LNCAP (cell line): ENCODE measurements at regions not wholly inside any gene's neighbourhood (a gene's known extent, or its start where the extent isn't known, plus 50 kb on each side); places are given as distances from the start of the nearest gene placed in this dataset.

Experiments
- TF ChIP-seq, protein P1 (sequence below): fragments of 450-650 bp; IDR thresholded peaks from 2 replicates; pipeline ENCODE4 v1.5.1; 2017; ENCODE audit warnings: mild to moderate bottlenecking

GRCh38 chr1:214990619-214991018 is 91.9 kb upstream of the KCNK2 start:
- TF ChIP-seq, protein P1, sequence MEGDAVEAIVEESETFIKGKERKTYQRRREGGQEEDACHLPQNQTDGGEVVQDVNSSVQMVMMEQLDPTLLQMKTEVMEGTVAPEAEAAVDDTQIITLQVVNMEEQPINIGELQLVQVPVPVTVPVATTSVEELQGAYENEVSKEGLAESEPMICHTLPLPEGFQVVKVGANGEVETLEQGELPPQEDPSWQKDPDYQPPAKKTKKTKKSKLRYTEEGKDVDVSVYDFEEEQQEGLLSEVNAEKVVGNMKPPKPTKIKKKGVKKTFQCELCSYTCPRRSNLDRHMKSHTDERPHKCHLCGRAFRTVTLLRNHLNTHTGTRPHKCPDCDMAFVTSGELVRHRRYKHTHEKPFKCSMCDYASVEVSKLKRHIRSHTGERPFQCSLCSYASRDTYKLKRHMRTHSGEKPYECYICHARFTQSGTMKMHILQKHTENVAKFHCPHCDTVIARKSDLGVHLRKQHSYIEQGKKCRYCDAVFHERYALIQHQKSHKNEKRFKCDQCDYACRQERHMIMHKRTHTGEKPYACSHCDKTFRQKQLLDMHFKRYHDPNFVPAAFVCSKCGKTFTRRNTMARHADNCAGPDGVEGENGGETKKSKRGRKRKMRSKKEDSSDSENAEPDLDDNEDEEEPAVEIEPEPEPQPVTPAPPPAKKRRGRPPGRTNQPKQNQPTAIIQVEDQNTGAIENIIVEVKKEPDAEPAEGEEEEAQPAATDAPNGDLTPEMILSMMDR: no peak

- TF ChIP-seq, protein P1: no peak
These were observed 90.7 kb upstream of the KCNK2 start for GRCh38 chr1:214991691-214992315.

DNA sequence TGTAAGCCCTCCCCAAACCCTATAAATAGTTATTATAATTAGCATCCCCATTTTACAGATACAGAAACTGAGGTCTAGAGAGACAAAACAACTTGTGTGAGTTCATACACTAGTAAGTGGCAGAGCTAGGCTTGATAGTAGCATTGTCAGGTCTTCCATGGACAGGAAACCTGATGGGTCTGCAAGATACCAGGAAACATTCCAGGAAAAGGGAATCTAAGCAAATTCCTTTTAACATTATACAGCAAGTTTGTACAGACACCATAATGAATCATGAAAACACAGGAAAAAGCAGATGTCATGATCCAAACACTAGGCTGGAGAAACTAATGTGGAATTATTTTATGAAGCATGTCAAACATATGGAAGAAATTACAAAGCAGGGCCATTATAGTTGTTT is 89.1 kb upstream of the KCNK2 start:
- TF ChIP-seq, protein P1: no peak

- TF ChIP-seq, protein P1: no peak
These were observed 84.9 kb upstream of the KCNK2 start for GRCh38 chr1:214997685-214998084.

DNA sequence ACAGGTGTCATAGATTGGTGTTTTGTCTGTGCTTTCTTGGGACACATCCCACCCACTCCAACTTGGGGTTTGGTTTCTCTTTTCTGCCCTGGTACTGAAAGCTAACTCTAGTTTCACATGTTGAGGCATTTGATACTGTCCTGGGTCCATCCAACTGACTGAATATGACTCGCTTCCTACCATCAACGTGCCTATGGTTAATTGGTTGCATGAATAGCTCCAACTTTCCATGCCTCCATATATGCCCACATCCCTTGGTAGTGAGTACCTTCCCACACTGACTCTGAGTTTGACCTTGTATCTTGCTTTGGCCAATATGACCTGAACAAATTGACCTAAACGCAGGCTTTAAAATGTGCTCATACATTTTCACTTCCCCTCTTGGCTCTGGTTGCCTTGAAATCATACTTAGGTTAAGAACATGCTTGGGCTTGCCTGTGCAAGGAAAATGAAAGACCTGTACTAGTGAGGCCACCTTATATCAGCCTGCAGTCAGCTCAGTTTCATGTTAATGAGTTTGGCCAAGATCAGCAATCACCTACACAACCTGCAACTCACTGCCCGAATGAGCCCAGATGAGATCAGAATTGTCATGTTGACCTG is 81.0 kb upstream of the KCNK2 start:
- TF ChIP-seq, protein P1: no peak

GRCh38 chr1:215002471-215002870 is 80.1 kb upstream of the KCNK2 start:
- TF ChIP-seq, protein P1: no peak

DNA sequence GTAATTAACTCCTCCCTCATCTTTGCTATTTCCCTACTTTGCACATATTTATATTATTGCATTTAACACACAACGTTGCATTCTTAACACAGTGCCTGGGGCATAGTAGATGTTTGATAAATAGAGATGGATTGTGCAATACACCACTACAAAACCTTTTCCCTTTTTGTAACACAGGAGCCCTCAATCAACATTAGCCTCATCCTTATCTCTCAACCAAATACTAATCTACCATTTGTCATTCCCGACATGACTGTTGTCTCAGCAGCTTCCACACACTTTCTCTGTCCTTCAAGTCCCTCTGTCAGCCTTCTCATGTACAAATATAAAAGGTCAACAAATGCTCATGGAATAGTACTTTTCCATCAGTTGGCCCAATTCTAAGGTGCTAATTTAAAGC is 78.9 kb upstream of the KCNK2 start:
- TF ChIP-seq, protein P1: no peak
